Astrocyte (in vitro differentiated cells and primary cell): ENCODE measurements at regions not wholly inside any gene's neighbourhood (a gene's known extent, or its start where the extent isn't known, plus 50 kb on each side); places are given as distances from the start of the nearest gene placed in this dataset.
"Not testable (repeated sequence)": the region's sequence is repeated elsewhere in the genome, so short reads cannot be mapped to it uniquely, and the experiment has no call there.

ENCODE experiments used
- EZH2 ChIP-seq: IDR thresholded peaks from 2 replicates; pipeline ENCODE4 v1.6.1; 2012; ENCODE audit warnings: mild to moderate bottlenecking, low read length, inconsistent platforms; ENCODE audit not compliant: insufficient read depth
- TF ChIP-seq, protein P1 (sequence below): IDR thresholded peaks from 2 replicates; pipeline ENCODE4 v1.5.1; 2011; ENCODE audit warnings: low read depth, mild to moderate bottlenecking, inconsistent platforms, low read length, moderate library complexity; ENCODE audit not compliant: insufficient read depth

DNA sequence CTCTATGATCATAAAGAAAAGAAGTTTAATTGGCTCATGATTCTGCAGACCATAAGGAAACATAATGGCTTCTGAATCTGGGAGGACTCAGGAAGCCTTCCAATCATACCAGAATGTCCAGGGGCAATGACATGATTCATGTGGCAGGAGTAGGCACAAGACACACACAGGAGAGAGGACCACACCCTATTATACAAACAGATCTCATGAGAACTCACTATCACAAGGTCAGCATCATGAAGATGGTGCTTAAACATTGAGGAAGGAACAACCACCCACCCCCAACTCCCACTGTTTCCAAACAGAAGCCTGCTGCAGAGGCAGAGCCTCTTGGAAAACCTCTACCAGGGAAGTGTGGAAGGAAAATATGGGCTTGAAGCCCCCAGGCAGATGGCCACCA is 267.4 kb downstream of the POTED start:
- TF ChIP-seq, protein P1, sequence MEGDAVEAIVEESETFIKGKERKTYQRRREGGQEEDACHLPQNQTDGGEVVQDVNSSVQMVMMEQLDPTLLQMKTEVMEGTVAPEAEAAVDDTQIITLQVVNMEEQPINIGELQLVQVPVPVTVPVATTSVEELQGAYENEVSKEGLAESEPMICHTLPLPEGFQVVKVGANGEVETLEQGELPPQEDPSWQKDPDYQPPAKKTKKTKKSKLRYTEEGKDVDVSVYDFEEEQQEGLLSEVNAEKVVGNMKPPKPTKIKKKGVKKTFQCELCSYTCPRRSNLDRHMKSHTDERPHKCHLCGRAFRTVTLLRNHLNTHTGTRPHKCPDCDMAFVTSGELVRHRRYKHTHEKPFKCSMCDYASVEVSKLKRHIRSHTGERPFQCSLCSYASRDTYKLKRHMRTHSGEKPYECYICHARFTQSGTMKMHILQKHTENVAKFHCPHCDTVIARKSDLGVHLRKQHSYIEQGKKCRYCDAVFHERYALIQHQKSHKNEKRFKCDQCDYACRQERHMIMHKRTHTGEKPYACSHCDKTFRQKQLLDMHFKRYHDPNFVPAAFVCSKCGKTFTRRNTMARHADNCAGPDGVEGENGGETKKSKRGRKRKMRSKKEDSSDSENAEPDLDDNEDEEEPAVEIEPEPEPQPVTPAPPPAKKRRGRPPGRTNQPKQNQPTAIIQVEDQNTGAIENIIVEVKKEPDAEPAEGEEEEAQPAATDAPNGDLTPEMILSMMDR = not testable (repeated sequence)
- not testable (repeated sequence) for TF ChIP-seq EZH2
